22Rv1 (cell line): ENCODE measurements at regions not wholly inside any gene's neighbourhood (a gene's known extent, or its start where the extent isn't known, plus 50 kb on each side); places are given as distances from the start of the nearest gene placed in this dataset.

ENCODE experiments used
- ZFX ChIP-seq: fragments of 450-650 bp; IDR thresholded peaks from 2 replicates; pipeline ENCODE4 v1.6.1; 2017; ENCODE audit warnings: antibody characterized with exemption, borderline replicate concordance
- TF ChIP-seq, protein P1 (sequence below): fragments of 450-650 bp; IDR thresholded peaks from 2 replicates; pipeline ENCODE4 v1.5.1; 2017; ENCODE audit warnings: mild to moderate bottlenecking

GRCh38 chr2:122414902-122415301 is 659.5 kb downstream of the TSN start:
- TF ChIP-seq ZFX: no peak
- TF ChIP-seq, protein P1, sequence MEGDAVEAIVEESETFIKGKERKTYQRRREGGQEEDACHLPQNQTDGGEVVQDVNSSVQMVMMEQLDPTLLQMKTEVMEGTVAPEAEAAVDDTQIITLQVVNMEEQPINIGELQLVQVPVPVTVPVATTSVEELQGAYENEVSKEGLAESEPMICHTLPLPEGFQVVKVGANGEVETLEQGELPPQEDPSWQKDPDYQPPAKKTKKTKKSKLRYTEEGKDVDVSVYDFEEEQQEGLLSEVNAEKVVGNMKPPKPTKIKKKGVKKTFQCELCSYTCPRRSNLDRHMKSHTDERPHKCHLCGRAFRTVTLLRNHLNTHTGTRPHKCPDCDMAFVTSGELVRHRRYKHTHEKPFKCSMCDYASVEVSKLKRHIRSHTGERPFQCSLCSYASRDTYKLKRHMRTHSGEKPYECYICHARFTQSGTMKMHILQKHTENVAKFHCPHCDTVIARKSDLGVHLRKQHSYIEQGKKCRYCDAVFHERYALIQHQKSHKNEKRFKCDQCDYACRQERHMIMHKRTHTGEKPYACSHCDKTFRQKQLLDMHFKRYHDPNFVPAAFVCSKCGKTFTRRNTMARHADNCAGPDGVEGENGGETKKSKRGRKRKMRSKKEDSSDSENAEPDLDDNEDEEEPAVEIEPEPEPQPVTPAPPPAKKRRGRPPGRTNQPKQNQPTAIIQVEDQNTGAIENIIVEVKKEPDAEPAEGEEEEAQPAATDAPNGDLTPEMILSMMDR: no peak
